Osteoblast (primary cell): ENCODE measurements at regions not wholly inside any gene's neighbourhood (a gene's known extent, or its start where the extent isn't known, plus 50 kb on each side); places are given as distances from the start of the nearest gene placed in this dataset.
"Not testable (repeated sequence)": the region's sequence is repeated elsewhere in the genome, so short reads cannot be mapped to it uniquely, and the experiment has no call there.

Source experiments
- DNase-seq: peaks from one replicate; pipeline ENCODE4 v3.0.0; 2011; ENCODE audit warnings: low spot score, mixed read lengths; ENCODE audit not compliant: insufficient read length; ENCODE audit errors: missing footprints
- H2AFZ ChIP-seq: 2 replicates; pipeline ENCODE4 v1.6.0; 2011; ENCODE audit warnings: mild to moderate bottlenecking, low read length
- H3K27ac ChIP-seq: 2 replicates; pipeline ENCODE4 v1.5.1; 2011; ENCODE audit warnings: mild to moderate bottlenecking, low read depth, low read length, moderate library complexity
- H3K27me3 ChIP-seq: 2 replicates; pipeline ENCODE4 v1.6.0; 2012; ENCODE audit warnings: mild to moderate bottlenecking, control low read depth, inconsistent platforms, low read length, moderate library complexity; ENCODE audit not compliant: insufficient read depth
- H3K36me3 ChIP-seq: 2 replicates; pipeline ENCODE4 v1.5.1; 2011; ENCODE audit warnings: mild to moderate bottlenecking, low read length, control low read depth, moderate library complexity; ENCODE audit not compliant: insufficient read depth
- H3K4me1 ChIP-seq: 2 replicates; pipeline ENCODE4 v1.5.1; 2011; ENCODE audit warnings: mild to moderate bottlenecking, low read length, control low read depth, moderate library complexity; ENCODE audit not compliant: insufficient read depth
- H3K4me2 ChIP-seq: 2 replicates; pipeline ENCODE4 v1.6.0; 2011; ENCODE audit warnings: mild to moderate bottlenecking, low read length; ENCODE audit not compliant: insufficient read depth
- H3K4me3 ChIP-seq: fragments of 200-600 bp; sonication (generic); 3 replicates; pipeline ENCODE4 v1.5.1; 2012; ENCODE audit warnings: mild to moderate bottlenecking, low read length, inconsistent platforms; ENCODE audit not compliant: insufficient read depth
- H3K79me2 ChIP-seq: 2 replicates; pipeline ENCODE4 v1.6.0; 2012; ENCODE audit warnings: mild to moderate bottlenecking, low read length, control low read depth, inconsistent platforms; ENCODE audit not compliant: insufficient read depth
- H3K9me3 ChIP-seq: 2 replicates; pipeline ENCODE4 v1.5.1; 2011; ENCODE audit warnings: low read depth, low read length, control low read depth
- H4K20me1 ChIP-seq: 2 replicates; pipeline ENCODE4 v1.6.0; 2012; ENCODE audit warnings: mild to moderate bottlenecking, low read length, control low read depth; ENCODE audit not compliant: insufficient read depth
- TF ChIP-seq, protein P1 (sequence below): IDR thresholded peaks from 2 replicates; pipeline ENCODE4 v1.5.1; 2011; ENCODE audit warnings: mild to moderate bottlenecking, low read depth, low read length, moderate library complexity; ENCODE audit errors: extremely low read depth

- no peaks in the 10 kb centered on the region for H4K20me1 ChIP-seq
- H3K4me2 ChIP-seq: no peak overlapping the region
- H3K36me3 ChIP-seq: no peaks in the 10 kb centered on the region
- H3K4me1 ChIP-seq: no peaks in the 10 kb centered on the region
- H3K79me2 ChIP-seq: no peaks in the 10 kb centered on the region
- H3K27ac ChIP-seq: no peak overlapping the region
- H2AFZ ChIP-seq: no peak overlapping the region
- DNase-seq: no peak
- H3K4me3 ChIP-seq: no peak overlapping the region
- TF ChIP-seq, protein P1, sequence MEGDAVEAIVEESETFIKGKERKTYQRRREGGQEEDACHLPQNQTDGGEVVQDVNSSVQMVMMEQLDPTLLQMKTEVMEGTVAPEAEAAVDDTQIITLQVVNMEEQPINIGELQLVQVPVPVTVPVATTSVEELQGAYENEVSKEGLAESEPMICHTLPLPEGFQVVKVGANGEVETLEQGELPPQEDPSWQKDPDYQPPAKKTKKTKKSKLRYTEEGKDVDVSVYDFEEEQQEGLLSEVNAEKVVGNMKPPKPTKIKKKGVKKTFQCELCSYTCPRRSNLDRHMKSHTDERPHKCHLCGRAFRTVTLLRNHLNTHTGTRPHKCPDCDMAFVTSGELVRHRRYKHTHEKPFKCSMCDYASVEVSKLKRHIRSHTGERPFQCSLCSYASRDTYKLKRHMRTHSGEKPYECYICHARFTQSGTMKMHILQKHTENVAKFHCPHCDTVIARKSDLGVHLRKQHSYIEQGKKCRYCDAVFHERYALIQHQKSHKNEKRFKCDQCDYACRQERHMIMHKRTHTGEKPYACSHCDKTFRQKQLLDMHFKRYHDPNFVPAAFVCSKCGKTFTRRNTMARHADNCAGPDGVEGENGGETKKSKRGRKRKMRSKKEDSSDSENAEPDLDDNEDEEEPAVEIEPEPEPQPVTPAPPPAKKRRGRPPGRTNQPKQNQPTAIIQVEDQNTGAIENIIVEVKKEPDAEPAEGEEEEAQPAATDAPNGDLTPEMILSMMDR: no peak
- no peaks in the 10 kb centered on the region for H3K27me3 ChIP-seq
- no peaks in the 10 kb centered on the region for H3K9me3 ChIP-seq
Measured at GRCh38 chr5:117615226-117615625, 1040.6 kb upstream of the SEMA6A start.

- DNase-seq: no peak
- Histone ChIP-seq H3K4me2 (no peak overlapping the region), H4K20me1 (no peaks in the 10 kb centered on the region), H3K9me3 (no peaks in the 10 kb centered on the region), H3K27ac (no peak overlapping the region), H3K27me3 (no peaks in the 10 kb centered on the region), H2AFZ (no peak overlapping the region), H3K4me1 (no peaks in the 10 kb centered on the region), H3K4me3 (no peak overlapping the region), H3K79me2 (no peaks in the 10 kb centered on the region), H3K36me3 (no peaks in the 10 kb centered on the region)
- TF ChIP-seq, protein P1: no peak
Measured at GRCh38 chr5:117614408-117614807, 1039.8 kb upstream of the SEMA6A start.

- no peaks in the 10 kb centered on the region for H3K79me2 ChIP-seq
- H3K4me3 ChIP-seq: no peak overlapping the region
- H3K4me1 ChIP-seq: no peaks in the 10 kb centered on the region
- no peaks in the 10 kb centered on the region for H3K27me3 ChIP-seq
- H3K27ac ChIP-seq: no peak overlapping the region
- TF ChIP-seq, protein P1: no peak
- no peaks in the 10 kb centered on the region for H3K36me3 ChIP-seq
- no peaks in the 10 kb centered on the region for H4K20me1 ChIP-seq
- no peak overlapping the region for H2AFZ ChIP-seq
- DNase-seq: no peak
- H3K4me2 ChIP-seq: no peak overlapping the region
- H3K9me3 ChIP-seq: peaks cover 2% of the 10 kb centered on the region
Measured at GRCh38 chr5:117604845-117605244, 1030.2 kb upstream of the SEMA6A start.

GRCh38 chr5:117599811-117600210 lies 1025.2 kb upstream of the SEMA6A start:
- H3K27me3 ChIP-seq, H2AFZ ChIP-seq, H3K4me2 ChIP-seq, H3K9me3 ChIP-seq, H3K4me1 ChIP-seq, DNase-seq, H3K27ac ChIP-seq, H4K20me1 ChIP-seq, H3K36me3 ChIP-seq, H3K79me2 ChIP-seq, H3K4me3 ChIP-seq: not testable (repeated sequence)
